ENCODE measurements at regions not wholly inside any gene's neighbourhood (a gene's known extent, or its start where the extent isn't known, plus 50 kb on each side); places are given as distances from the start of the nearest gene placed in this dataset.

DNA sequence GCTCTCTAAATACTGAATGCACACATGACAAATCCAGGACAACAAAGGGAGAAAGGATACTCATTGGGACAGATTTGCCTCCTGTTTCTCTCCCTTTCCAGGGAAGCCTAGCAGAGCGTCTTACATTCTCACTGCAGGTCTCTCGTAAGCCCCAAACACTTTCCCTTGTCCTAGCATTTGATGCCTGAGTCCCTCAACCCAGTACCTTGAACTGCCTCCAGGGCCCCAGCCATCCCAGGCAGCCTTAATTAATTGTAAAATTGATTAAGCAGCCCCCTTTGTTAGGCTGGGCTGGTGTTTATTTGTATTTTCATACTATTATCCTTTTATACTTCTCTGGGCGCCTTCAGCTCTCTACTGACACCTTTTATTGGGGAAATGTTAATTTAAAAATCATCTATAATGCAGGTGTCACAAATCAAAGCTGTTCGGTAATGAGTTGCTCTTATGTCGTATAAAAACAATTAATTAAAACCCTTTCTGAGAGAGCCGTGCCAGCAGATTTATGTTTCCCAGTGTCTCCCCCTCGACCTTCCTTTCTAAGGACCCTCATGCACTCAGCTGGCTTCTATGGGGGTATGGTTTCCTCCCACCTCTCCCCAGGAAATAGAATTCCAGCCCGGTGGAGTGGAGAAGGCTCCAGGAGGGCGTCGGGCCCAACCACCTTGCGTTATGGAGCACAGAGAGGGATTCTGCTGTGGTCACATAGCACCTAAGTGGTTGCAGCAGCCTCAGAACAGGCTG is 243.8 kb downstream of the RPS24 start:
- DNase-seq, result no peak

DNA sequence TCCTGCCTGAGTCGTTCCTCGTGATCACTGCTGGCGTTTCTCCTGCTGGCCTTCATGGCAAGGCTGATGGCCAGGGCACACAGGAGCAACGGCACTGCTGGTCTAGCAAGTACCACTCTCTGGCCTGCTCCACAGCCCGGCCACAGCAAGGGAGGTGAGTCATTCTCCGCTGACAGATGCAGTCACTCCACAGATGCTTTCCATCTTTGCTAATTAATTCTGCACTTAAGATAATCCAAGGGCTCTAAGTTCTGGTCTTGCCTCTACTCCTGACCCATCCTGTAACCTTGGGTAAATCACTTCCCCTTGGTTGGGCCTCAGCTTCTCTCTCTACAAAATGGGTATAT is 244.4 kb downstream of the RPS24 start:
- no peak for DNase-seq

DNA sequence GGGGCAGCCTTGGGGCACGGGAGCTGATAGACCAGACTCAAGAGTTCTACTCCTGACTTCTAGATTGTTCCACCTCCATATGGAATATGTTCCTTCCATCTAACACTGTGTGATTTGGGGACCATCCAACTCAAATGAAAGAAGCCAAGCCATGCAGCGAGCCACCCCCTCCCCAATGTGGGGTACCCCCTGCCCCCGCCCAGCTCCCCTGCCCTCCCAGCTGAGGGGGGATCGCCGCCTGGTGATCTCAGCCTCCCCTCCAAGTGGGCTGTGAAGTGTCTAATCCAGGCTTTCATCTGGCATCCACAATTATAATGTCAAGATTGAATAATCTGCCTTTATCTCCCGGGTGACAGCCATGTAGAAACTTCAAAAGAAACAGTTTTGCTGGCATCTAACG is 246.1 kb downstream of the RPS24 start:
- no peak for DNase-seq

- no peak for DNase-seq
Measured at GRCh38 chr10:78280604-78281003, 246.9 kb downstream of the RPS24 start.

- no peak for DNase-seq
Measured at GRCh38 chr10:78281627-78282026, 248.0 kb downstream of the RPS24 start.

GRCh38 chr10:78283069-78283682 is 249.5 kb downstream of the RPS24 start:
- no peak for DNase-seq

DNA sequence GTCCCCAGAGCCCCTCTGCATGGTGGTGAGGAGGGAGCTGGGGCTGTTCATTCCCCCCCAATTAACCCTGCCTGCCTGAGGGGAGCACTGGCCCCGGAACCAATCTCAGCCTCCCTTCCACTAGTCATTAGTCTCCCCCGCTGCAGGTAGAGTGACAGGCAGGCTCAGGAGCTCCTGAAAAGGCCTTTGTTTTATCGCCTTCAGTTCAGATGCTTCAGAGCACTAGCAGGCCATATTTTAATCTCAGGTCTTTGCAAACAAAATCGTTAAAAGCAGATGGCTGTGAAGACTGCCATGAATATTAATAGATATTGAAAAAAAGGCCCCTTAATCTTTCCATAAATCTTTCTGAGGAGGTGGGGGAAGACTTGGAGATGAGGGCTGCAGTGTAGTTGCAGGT is 250.7 kb downstream of the RPS24 start:
- no peak for DNase-seq

DNA sequence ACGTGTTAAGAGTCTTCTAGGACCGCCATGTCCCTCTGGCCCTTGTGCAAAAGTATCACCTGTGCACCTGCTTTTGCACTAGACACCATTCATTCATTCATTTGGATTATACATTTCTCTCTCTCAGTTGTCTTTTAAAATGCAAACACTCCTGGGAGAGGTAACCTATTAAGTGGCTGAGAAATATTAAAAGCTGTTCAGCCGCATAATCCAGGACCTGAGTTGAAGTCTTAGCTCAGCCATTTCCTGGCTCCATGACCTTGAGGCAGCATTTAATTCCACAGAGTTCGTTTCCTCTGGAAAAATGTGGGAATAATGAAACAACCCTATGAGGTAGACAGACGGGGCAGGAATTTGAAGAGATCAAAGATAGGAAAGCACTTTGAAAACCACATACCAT is 251.6 kb downstream of the RPS24 start:
- DNase-seq, result no peak

GRCh38 chr10:78286186-78286585 is 252.5 kb downstream of the RPS24 start:
- no peak for DNase-seq

DNA sequence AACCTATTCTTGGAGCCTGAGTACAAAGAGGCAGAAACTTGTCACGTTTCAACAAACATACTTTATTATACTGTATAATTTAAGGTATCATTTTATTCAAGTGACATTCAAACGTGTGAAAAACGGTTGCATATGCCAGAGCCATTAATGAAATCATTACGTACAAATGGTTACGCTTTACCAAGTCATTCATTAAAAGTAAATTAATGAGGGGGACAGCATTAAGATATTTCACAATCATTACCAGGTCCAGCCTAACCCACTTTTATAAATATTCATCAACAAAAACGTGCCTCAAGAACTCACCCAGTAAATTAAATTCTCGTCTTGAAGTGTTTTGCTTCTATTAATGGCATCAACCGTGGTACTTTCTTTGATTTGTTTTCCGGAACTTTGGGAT is 253.0 kb downstream of the RPS24 start:
- no peak for DNase-seq

- no peak for DNase-seq
Measured at GRCh38 chr10:78287618-78288017, 254.0 kb downstream of the RPS24 start.

GRCh38 chr10:78288663-78289062 is 255.0 kb downstream of the RPS24 start:
- no peak for DNase-seq

GRCh38 chr10:78290131-78290750 is 256.6 kb downstream of the RPS24 start:
- no peak for DNase-seq

- no peak for DNase-seq
Measured at GRCh38 chr10:78291722-78292121, 258.1 kb downstream of the RPS24 start.

DNA sequence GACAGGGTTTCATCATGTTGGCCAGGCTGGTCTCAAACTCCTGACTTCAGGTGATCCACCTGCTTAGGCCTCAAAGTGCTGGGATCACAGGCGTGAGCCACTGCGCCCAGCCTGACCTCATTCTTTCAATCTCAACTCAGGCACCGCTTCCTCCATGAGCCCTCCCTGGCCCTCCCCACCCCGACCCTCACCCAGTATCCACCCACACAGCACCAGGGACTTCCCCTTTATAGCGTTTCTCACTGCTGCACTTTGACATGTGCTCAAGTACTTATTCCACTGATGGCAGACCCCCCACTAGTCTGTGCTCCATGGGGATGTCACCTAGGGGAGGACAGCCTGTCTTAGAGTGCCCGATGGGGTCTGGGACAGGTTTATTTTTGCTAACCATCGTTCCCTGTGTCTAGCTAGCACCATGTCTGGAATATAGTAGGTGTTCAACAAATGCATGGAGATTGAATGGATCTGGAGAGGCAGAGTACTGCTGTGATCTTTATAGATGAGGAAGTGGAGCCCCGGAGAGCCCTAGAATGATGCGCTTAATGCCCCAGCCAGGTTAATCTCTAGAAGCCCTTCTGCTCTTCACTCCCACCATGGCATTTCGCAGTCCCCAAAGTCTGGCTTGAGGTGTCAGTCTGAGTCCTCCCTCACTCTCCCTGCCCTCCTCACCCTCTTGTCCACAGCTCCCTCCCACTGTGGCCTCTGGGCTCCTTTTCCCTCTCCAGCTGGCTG is 258.8 kb downstream of the RPS24 start:
- DNase-seq, result no peak

GRCh38 chr10:78292982-78293865 is 259.6 kb downstream of the RPS24 start:
- no peak for DNase-seq

- no peak for DNase-seq
Measured at GRCh38 chr10:78295242-78295641, 261.6 kb downstream of the RPS24 start.

DNA sequence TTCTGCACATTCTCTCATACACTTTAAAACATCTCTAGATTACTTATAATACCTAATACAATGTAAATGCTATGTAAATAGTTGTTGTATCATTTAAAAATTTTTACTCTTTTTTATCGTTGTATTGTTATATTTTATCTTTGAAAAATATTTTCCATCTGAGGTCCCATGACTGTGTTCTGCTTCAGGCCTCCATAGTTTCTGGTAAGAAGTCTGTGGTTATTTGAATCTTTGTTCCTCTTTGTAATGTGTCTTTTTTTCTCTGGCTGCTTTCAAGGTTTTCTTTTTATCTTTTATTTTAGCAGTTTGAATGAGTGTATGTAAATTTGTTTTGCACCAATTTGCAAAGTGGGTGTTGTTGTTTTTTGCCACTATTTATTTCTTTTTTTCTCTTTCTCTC is 263.1 kb downstream of the RPS24 start:
- DNase-seq, result no peak

GRCh38 chr10:78297997-78298396 is 264.3 kb downstream of the RPS24 start:
- DNase-seq, result no peak

DNA sequence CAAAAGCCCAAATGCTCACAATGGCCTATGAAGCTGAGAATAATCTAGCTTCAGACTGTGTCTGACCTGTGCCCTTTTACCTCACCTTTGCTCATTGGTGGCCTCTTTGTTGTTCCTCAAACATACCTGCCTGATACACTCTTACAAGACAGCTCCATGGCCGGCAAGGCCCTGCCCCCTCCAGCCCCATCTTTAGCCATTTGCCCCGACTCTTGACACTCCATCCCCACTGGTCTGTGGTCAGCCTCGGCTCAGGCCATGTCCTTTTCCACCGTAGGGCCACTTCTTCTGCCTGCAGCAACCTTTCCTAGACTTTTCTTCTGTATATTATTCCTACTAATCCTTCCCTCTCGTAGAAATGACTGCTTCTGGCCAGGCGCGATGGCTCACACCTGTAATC is 265.2 kb downstream of the RPS24 start:
- DNase-seq, result no peak

GRCh38 chr10:78299851-78300468 is 266.3 kb downstream of the RPS24 start:
- no peak for DNase-seq

GRCh38 chr10:78300526-78300925 is 266.9 kb downstream of the RPS24 start:
- DNase-seq, result no peak
